Stomach (tissue), 4 donors: ENCODE measurements at regions not wholly inside any gene's neighbourhood (a gene's known extent, or its start where the extent isn't known, plus 50 kb on each side); places are given as distances from the start of the nearest gene placed in this dataset.

Experiments
- CTCF ChIP-seq, 7 experiments: fragments of 450-650 bp in 4 of 7; fragments of 200-600 bp in 3 of 7; sonication (generic) in 3 of 7; IDR thresholded peaks; one replicate each; pipeline ENCODE4 v1.5.1; 2016 to 2019; ENCODE audit warnings: antibody characterized with exemption in 7 of 7, control low read depth in 2 of 7, mild to moderate bottlenecking in 1 of 7
- POLR2A ChIP-seq, 4 donors: fragments of 450-650 bp; IDR thresholded peaks; one replicate each; pipeline ENCODE4 v1.6.1; 2016; ENCODE audit warnings: antibody characterized with exemption in 4 of 4, control low read depth in 2 of 4, mild to moderate bottlenecking in 1 of 4, moderate library complexity in 1 of 4

DNA sequence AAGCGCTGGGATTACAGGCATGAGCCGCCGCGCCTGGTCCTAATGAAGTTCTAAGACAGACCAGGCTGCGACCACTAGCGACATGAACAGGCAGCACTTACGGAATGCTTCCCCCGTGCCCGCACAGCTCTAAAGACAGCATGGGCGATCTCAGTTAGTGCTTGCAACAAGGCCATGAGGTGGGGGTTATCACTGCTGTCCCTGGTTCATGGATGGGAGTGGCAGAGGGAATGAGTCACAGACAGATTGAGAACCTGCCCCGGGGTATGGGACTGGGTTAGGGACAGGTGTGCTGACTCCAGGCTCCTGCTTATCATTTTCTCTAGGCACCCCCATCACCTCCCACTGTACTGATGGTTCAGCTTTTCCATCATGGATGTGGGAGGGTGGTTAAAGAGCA, 160.9 kb downstream of the VRK1 start:
- TF ChIP-seq CTCF (IDR thresholded peaks at IDR 0.05) (no peak), POLR2A (IDR thresholded peaks at IDR 0.05) (no peak)
